ENCODE measurements at regions not wholly inside any gene's neighbourhood (a gene's known extent, or its start where the extent isn't known, plus 50 kb on each side); places are given as distances from the start of the nearest gene placed in this dataset.
A peak's percentile ranks its signal among the peaks of the same experiment; 100 is the strongest.

- no peaks in the 10 kb centered on the region for H3K79me2 ChIP-seq
- no peaks in the 10 kb centered on the region for H3K36me3 ChIP-seq (ENCODE audit: control insufficient read depth, insufficient read depth, low read length)
- H2AFZ ChIP-seq = peak overlapping the region; percentile 5
- no peak overlapping the region for H3K4me3 ChIP-seq (ENCODE audit: low read depth, low read length)
- no peak overlapping the region for H3K9ac ChIP-seq
- H3K27me3 ChIP-seq (ENCODE audit: control insufficient read depth, insufficient read depth, low read length) = no peaks in the 10 kb centered on the region
- H3K27ac ChIP-seq = no peak overlapping the region
- peak overlapping the region; percentile 34 for H3K4me2 ChIP-seq (ENCODE audit: low read length)
- TF ChIP-seq CTCF (IDR thresholded peaks at IDR 0.05) = no peak
- H3K4me1 ChIP-seq = no peaks in the 10 kb centered on the region
- H3K9me3 ChIP-seq (ENCODE audit: control insufficient read depth, low read length) = no peaks in the 10 kb centered on the region
Measured at GRCh38 chr3:184491867-184492615, 69.5 kb upstream of the EPHB3 start.

GRCh38 chr3:184496933-184497332 lies 64.7 kb upstream of the EPHB3 start:
- Histone ChIP-seq H3K36me3 (ENCODE audit: control insufficient read depth, insufficient read depth, low read length) (no peaks in the 10 kb centered on the region), H3K4me3 (ENCODE audit: low read depth, low read length) (no peak overlapping the region), H3K9ac (no peak overlapping the region), H3K27me3 (ENCODE audit: control insufficient read depth, insufficient read depth, low read length) (no peaks in the 10 kb centered on the region), H3K9me3 (ENCODE audit: control insufficient read depth, low read length) (no peaks in the 10 kb centered on the region), H3K79me2 (no peaks in the 10 kb centered on the region), H2AFZ (no peak overlapping the region), H3K27ac (no peak overlapping the region), H3K4me2 (ENCODE audit: low read length) (no peak overlapping the region), H3K4me1 (no peaks in the 10 kb centered on the region)
- TF ChIP-seq CTCF (IDR thresholded peaks at IDR 0.05) = no peak

GRCh38 chr3:184497804-184498203 lies 63.8 kb upstream of the EPHB3 start:
- Histone ChIP-seq H3K4me3 (ENCODE audit: low read depth, low read length) (no peak overlapping the region), H3K9me3 (ENCODE audit: control insufficient read depth, low read length) (no peaks in the 10 kb centered on the region), H3K27me3 (ENCODE audit: control insufficient read depth, insufficient read depth, low read length) (no peaks in the 10 kb centered on the region), H3K9ac (no peak overlapping the region), H2AFZ (no peak overlapping the region), H3K27ac (no peak overlapping the region), H3K79me2 (no peaks in the 10 kb centered on the region), H3K36me3 (ENCODE audit: control insufficient read depth, insufficient read depth, low read length) (no peaks in the 10 kb centered on the region), H3K4me1 (no peaks in the 10 kb centered on the region), H3K4me2 (ENCODE audit: low read length) (no peak overlapping the region)
- TF ChIP-seq CTCF (IDR thresholded peaks at IDR 0.05) = no peak

GRCh38 chr3:184498986-184499606 lies 62.5 kb upstream of the EPHB3 start:
- H3K36me3 ChIP-seq (ENCODE audit: control insufficient read depth, insufficient read depth, low read length) = no peaks in the 10 kb centered on the region
- no peak overlapping the region for H2AFZ ChIP-seq
- H3K27me3 ChIP-seq (ENCODE audit: control insufficient read depth, insufficient read depth, low read length) = no peaks in the 10 kb centered on the region
- no peak overlapping the region for H3K27ac ChIP-seq
- no peaks in the 10 kb centered on the region for H3K79me2 ChIP-seq
- H3K9me3 ChIP-seq (ENCODE audit: control insufficient read depth, low read length) = no peaks in the 10 kb centered on the region
- H3K9ac ChIP-seq = no peak overlapping the region
- H3K4me3 ChIP-seq (ENCODE audit: low read depth, low read length) = no peak overlapping the region
- H3K4me2 ChIP-seq (ENCODE audit: low read length) = no peak overlapping the region
- no peak for TF ChIP-seq CTCF (IDR thresholded peaks at IDR 0.05)
- no peaks in the 10 kb centered on the region for H3K4me1 ChIP-seq

Data from parathyroid adenoma (tissue), 2 donors.